Mesothelial cell of epicardium (in vitro differentiated cells): ENCODE measurements at regions not wholly inside any gene's neighbourhood (a gene's known extent, or its start where the extent isn't known, plus 50 kb on each side); places are given as distances from the start of the nearest gene placed in this dataset.

ENCODE experiments used
- DNase-seq, 2 experiments: peaks; one replicate each; pipeline ENCODE4 v3.0.0; 2021; ENCODE audit warnings: low spot score in 2 of 2; ENCODE audit not compliant: unreplicated experiment in 2 of 2
- H3K27ac Mint-ChIP-seq: 2 replicates; pipeline ENCODE4 v1.8.0; 2021; ENCODE audit warnings: mixed read lengths
- H3K27me3 Mint-ChIP-seq: 2 replicates; pipeline ENCODE4 v1.8.0; 2021; ENCODE audit warnings: low read depth, mixed read lengths
- H3K36me3 Mint-ChIP-seq: 2 replicates; pipeline ENCODE4 v1.8.0; 2021; ENCODE audit warnings: mixed read lengths
- H3K4me1 Mint-ChIP-seq: 2 replicates; pipeline ENCODE4 v1.8.0; 2021; ENCODE audit warnings: mixed read lengths
- H3K4me3 Mint-ChIP-seq: 2 replicates; pipeline ENCODE4 v1.8.0; 2021; ENCODE audit warnings: mild to moderate bottlenecking, moderate library complexity, mixed read lengths
- H3K9me3 Mint-ChIP-seq: 2 replicates; pipeline ENCODE4 v1.8.0; 2021; ENCODE audit warnings: mixed read lengths
- TF ChIP-seq, protein P1 (sequence below): fragments of 200-600 bp; sonication (generic); IDR thresholded peaks from one replicate; pipeline ENCODE4 v1.5.0; 2021; ENCODE audit warnings: antibody characterized with exemption; ENCODE audit not compliant: unreplicated experiment

DNA sequence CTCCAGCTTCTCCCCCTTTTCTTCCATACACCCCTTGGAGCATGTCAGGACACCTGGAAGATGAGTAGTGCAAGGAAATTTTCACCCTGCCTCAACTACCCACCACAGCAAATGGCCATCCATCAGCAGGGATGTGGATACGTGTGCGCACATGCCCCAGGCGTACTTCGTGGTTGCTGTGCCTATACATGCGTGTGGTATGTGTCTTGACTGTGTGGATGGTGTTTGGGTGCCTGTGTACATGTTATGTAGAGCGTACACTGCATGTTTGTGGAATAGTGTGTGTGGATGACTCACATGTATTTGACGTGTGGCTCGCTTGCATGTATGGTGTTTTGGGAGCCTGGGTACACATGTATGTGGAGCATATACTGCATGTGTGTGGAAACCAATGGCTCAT, 158.5 kb downstream of the RRAGC start:
- no peaks in the 10 kb centered on the region for H3K4me1 Mint-ChIP-seq
- peaks cover under 1% of the 10 kb centered on the region for H3K36me3 Mint-ChIP-seq
- H3K27me3 Mint-ChIP-seq = peaks cover 85% of the 10 kb centered on the region
- H3K4me3 Mint-ChIP-seq = no peak overlapping the region
- TF ChIP-seq, protein P1, sequence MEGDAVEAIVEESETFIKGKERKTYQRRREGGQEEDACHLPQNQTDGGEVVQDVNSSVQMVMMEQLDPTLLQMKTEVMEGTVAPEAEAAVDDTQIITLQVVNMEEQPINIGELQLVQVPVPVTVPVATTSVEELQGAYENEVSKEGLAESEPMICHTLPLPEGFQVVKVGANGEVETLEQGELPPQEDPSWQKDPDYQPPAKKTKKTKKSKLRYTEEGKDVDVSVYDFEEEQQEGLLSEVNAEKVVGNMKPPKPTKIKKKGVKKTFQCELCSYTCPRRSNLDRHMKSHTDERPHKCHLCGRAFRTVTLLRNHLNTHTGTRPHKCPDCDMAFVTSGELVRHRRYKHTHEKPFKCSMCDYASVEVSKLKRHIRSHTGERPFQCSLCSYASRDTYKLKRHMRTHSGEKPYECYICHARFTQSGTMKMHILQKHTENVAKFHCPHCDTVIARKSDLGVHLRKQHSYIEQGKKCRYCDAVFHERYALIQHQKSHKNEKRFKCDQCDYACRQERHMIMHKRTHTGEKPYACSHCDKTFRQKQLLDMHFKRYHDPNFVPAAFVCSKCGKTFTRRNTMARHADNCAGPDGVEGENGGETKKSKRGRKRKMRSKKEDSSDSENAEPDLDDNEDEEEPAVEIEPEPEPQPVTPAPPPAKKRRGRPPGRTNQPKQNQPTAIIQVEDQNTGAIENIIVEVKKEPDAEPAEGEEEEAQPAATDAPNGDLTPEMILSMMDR = no peak
- DNase-seq = no peak
- peaks cover 16% of the 10 kb centered on the region for H3K9me3 Mint-ChIP-seq
- no peak overlapping the region for H3K27ac Mint-ChIP-seq

DNA sequence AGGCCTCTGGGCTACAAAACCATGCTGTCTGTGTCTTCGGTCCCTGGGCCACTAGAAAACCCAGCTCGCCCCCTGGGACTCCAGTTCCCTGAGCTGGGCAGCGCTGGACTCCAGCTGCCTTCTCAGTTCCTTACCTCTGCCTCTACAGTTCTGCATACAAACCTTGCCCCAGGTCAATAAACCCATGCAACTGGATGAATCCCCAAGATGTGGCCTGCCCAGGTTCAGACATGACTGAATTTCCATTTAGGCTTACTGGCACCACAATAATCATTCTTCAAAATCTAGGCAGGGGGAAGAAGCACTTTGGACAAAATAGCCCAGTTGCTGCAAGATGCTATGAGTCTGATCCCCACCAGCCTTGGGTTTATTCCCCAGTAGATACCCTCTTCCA, 159.5 kb downstream of the RRAGC start:
- Mint-ChIP-seq H3K4me1 (no peaks in the 10 kb centered on the region), H3K9me3 (peaks cover 7% of the 10 kb centered on the region), H3K36me3 (no peaks in the 10 kb centered on the region), H3K4me3 (no peak overlapping the region), H3K27me3 (peaks cover 89% of the 10 kb centered on the region), H3K27ac (no peak overlapping the region)
- TF ChIP-seq, protein P1 = no peak
- DNase-seq = no peak

DNA sequence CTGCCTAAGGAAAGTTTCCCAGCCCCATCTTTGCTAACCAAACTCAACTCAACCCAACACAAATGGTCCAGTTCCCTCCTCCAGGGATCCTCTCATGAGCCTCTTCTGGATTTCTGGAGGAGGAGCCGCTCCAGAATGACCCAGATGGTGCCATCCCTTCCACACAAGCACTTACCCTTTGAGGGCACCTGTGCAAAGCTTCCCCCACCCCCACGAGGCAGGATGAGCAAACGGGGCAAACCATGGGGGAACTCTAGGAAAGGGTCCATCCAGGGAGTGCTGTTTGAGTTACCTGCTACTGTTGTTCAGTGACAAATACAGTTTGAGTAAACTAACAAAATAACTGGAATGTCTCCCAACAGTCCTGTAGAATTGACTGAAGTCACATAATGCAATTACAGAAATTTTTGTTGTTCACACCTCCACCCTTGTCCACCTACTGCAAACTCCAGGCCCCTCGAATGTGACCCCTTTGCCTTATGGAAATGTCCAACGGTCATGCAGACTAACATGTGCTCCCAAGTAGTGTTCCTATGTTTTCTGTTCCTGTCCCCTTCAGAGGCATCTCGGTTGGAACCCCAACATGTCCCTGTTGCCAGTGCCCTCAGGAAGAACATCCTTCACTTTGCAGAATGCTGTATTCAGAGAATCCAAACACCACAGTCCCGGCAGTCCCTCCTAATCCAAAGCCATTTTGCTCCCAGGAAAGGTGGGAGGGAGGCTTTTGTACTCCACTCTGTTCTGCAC, 160.1 kb downstream of the RRAGC start:
- peaks cover 5% of the 10 kb centered on the region for H3K9me3 Mint-ChIP-seq
- no peaks in the 10 kb centered on the region for H3K4me1 Mint-ChIP-seq
- DNase-seq = no peak
- H3K27ac Mint-ChIP-seq = no peak overlapping the region
- no peaks in the 10 kb centered on the region for H3K36me3 Mint-ChIP-seq
- peaks cover 91% of the 10 kb centered on the region for H3K27me3 Mint-ChIP-seq
- TF ChIP-seq, protein P1 = no peak
- no peak overlapping the region for H3K4me3 Mint-ChIP-seq

GRCh38 chr1:38697387-38697786, 162.2 kb downstream of the RRAGC start:
- DNase-seq = no peak
- Mint-ChIP-seq H3K27ac (no peak overlapping the region), H3K4me3 (no peak overlapping the region), H3K4me1 (no peaks in the 10 kb centered on the region), H3K36me3 (no peaks in the 10 kb centered on the region), H3K9me3 (no peaks in the 10 kb centered on the region), H3K27me3 (peaks cover 90% of the 10 kb centered on the region)
- TF ChIP-seq, protein P1 = no peak

DNA sequence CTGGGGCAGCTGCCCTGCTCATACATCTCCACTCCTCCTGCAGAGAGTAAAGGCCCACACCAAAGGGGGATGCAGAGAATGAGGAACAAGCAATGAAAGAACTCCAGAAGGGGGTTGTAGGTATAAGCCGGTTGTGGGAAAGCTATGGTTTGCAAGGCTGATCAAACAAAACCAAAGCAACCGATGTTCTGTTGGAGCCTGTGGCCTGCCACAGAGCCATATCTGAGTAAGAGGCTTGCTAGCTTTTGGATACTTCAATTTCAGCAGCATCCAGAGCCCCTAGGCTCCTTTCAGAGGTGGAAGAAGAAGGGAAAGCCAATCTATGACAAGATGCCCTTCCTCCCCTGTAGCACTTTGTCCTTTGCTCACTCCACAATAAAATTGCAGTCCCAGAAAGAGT, 163.2 kb downstream of the RRAGC start:
- Mint-ChIP-seq H3K27me3 (peaks cover 91% of the 10 kb centered on the region), H3K9me3 (peaks cover 10% of the 10 kb centered on the region), H3K4me1 (no peaks in the 10 kb centered on the region), H3K4me3 (no peak overlapping the region), H3K36me3 (no peaks in the 10 kb centered on the region), H3K27ac (no peak overlapping the region)
- DNase-seq = no peak
- TF ChIP-seq, protein P1 = no peak

DNA sequence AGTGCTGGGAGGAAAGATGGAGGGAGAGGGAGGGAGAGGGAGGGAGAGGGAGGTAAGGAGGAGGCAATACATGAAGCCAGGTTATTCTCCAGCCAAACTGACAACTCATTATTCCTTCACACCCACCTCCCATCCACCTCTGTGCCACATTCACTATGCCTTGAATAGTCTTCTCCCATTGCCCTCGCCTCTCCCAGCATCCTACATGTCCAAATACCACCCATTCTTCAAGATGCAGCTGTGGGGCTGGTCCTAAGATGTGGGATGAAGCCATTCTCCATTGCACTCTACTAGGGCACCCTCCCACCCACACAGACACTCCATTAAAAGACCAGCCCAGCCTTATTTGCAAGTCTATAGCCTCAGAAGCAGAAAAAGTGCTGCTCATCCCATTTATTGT, 165.8 kb downstream of the RRAGC start:
- TF ChIP-seq, protein P1 = no peak
- H3K4me1 Mint-ChIP-seq = no peaks in the 10 kb centered on the region
- DNase-seq = no peak
- H3K9me3 Mint-ChIP-seq = peaks cover 10% of the 10 kb centered on the region
- H3K36me3 Mint-ChIP-seq = no peaks in the 10 kb centered on the region
- no peak overlapping the region for H3K27ac Mint-ChIP-seq
- H3K4me3 Mint-ChIP-seq = no peak overlapping the region
- peaks cover 87% of the 10 kb centered on the region for H3K27me3 Mint-ChIP-seq
